ENCODE measurements at regions not wholly inside any gene's neighbourhood (a gene's known extent, or its start where the extent isn't known, plus 50 kb on each side); places are given as distances from the start of the nearest gene placed in this dataset.
"Not testable (repeated sequence)": the region's sequence is repeated elsewhere in the genome, so short reads cannot be mapped to it uniquely, and the experiment has no call there.

DNA sequence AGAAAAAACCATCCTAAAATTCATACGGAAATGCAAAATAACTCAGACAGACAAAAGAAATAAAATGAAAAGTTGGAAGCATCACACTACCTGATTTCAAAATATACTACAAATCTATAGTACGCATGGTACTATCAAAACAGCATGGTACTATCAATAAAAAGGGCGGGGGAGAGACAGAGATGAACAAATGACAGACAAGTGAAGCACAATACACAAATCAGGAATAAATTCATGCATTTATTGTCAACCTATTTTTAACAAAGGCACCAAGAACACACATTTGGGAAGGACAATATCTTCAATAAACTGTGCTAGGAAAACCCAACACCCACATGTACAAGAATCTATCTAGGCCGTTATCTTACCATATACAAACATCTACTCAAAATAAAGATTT is 207.4 kb upstream of the WSB1 start:
- Histone ChIP-seq H3K27me3 (ENCODE audit: insufficient read depth, low read length, poor library complexity, severe bottlenecking) (no peaks in the 10 kb centered on the region), H3F3A (ENCODE audit: low read depth) (no peaks in the 10 kb centered on the region), H3K9ac (ENCODE audit: low read depth, low read length, poor library complexity, severe bottlenecking) (no peak overlapping the region), H3K36me3 (ENCODE audit: insufficient read depth, low read length) (no peaks in the 10 kb centered on the region), H3K4me1 (ENCODE audit: insufficient read depth, low read length, poor library complexity, severe bottlenecking) (no peaks in the 10 kb centered on the region), H2AFZ (ENCODE audit: low read length) (no peak overlapping the region), H3K79me2 (ENCODE audit: insufficient read depth, low read length) (no peaks in the 10 kb centered on the region), H3K4me3 (ENCODE audit: low read length, poor library complexity, severe bottlenecking) (no peak overlapping the region), H3K9me2 (replicated peaks; ENCODE audit: low read depth, low read length) (no peaks in the 10 kb centered on the region), H3K4me2 (ENCODE audit: low read depth, low read length, poor library complexity, severe bottlenecking) (no peak overlapping the region), H4K20me1 (ENCODE audit: insufficient read depth, low read length, poor library complexity, severe bottlenecking) (no peaks in the 10 kb centered on the region), H3K9me3 (ENCODE audit: insufficient read depth, low read depth, low read length) (no peaks in the 10 kb centered on the region)
- TF ChIP-seq EZH2phosphoT487 (IDR thresholded peaks at IDR 0.05; ENCODE audit: borderline replicate concordance), result no peak
- TF ChIP-seq, protein P1, sequence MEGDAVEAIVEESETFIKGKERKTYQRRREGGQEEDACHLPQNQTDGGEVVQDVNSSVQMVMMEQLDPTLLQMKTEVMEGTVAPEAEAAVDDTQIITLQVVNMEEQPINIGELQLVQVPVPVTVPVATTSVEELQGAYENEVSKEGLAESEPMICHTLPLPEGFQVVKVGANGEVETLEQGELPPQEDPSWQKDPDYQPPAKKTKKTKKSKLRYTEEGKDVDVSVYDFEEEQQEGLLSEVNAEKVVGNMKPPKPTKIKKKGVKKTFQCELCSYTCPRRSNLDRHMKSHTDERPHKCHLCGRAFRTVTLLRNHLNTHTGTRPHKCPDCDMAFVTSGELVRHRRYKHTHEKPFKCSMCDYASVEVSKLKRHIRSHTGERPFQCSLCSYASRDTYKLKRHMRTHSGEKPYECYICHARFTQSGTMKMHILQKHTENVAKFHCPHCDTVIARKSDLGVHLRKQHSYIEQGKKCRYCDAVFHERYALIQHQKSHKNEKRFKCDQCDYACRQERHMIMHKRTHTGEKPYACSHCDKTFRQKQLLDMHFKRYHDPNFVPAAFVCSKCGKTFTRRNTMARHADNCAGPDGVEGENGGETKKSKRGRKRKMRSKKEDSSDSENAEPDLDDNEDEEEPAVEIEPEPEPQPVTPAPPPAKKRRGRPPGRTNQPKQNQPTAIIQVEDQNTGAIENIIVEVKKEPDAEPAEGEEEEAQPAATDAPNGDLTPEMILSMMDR (conservative IDR thresholded peaks at IDR 0.05; ENCODE audit: low read length), result no peak

DNA sequence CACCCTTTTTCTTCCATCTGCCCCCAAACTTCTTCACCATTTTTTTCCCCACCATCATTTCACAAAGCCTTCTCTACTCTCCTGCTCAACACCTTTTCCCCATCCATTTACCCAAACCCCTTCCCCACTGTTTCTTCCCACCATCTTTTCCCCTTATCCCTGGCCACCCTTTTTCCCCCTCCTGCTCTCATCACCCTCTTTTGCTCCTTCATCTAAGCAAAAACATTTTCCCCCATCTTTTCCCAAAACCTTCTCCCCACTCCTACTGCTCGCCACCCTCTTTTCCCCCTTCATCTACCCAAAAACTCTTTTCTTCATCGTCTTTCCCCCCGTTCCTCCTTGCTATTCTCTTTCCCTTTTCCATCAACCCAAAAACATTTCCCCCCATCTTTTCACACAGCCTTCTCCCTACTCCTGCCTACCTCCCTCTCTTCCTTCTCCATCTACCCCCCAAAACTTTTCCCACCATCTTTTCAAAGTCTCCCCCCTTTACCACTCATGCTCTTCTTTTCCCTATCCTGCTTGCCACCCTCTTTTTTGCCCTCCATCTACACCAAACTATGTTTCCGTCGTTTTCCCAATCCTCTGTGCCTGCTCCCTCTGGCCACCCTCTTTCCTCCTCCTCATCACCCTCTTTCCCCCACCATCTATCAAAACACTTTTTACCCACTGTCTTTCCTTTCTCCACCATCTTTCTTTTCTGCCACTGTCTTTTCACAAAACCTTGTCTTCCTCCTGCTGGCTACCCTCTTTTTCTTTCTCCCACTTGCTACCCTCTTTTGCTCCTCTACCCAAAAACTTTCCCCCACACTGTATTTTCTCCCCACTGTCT is 205.8 kb upstream of the WSB1 start:
- Histone ChIP-seq H3K9me3 (ENCODE audit: insufficient read depth, low read depth, low read length) (no peaks in the 10 kb centered on the region), H3K4me3 (ENCODE audit: low read length, poor library complexity, severe bottlenecking) (no peak overlapping the region), H3K9me2 (replicated peaks; ENCODE audit: low read depth, low read length) (no peaks in the 10 kb centered on the region), H3K36me3 (ENCODE audit: insufficient read depth, low read length) (no peaks in the 10 kb centered on the region), H3K9ac (ENCODE audit: low read depth, low read length, poor library complexity, severe bottlenecking) (no peak overlapping the region), H3F3A (ENCODE audit: low read depth) (no peaks in the 10 kb centered on the region), H3K4me2 (ENCODE audit: low read depth, low read length, poor library complexity, severe bottlenecking) (no peak overlapping the region), H2AFZ (ENCODE audit: low read length) (no peak overlapping the region), H3K27me3 (ENCODE audit: insufficient read depth, low read length, poor library complexity, severe bottlenecking) (no peaks in the 10 kb centered on the region), H3K4me1 (ENCODE audit: insufficient read depth, low read length, poor library complexity, severe bottlenecking) (no peaks in the 10 kb centered on the region), H4K20me1 (ENCODE audit: insufficient read depth, low read length, poor library complexity, severe bottlenecking) (no peaks in the 10 kb centered on the region), H3K79me2 (ENCODE audit: insufficient read depth, low read length) (no peaks in the 10 kb centered on the region)
- TF ChIP-seq, protein P1 (conservative IDR thresholded peaks at IDR 0.05; ENCODE audit: low read length), result no peak
- TF ChIP-seq EZH2phosphoT487 (IDR thresholded peaks at IDR 0.05; ENCODE audit: borderline replicate concordance), result no peak

DNA sequence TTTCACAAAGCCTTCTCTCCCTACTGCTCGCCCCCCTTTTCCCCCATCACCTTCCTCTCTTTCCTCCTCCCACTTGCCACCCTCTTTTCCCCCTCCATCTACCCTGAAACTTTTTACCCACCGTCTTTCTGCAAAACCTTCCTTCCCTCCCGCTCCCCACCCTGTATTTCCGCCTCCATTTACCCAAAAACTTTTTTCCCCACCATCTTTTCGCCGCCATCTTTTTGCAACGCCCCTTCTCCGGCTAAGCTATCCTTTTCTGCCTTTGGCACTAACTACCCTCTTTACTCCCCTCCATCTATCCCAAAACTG is 205.2 kb upstream of the WSB1 start:
- Histone ChIP-seq H4K20me1 (ENCODE audit: insufficient read depth, low read length, poor library complexity, severe bottlenecking) (no peaks in the 10 kb centered on the region), H3K4me3 (ENCODE audit: low read length, poor library complexity, severe bottlenecking) (no peak overlapping the region)

DNA sequence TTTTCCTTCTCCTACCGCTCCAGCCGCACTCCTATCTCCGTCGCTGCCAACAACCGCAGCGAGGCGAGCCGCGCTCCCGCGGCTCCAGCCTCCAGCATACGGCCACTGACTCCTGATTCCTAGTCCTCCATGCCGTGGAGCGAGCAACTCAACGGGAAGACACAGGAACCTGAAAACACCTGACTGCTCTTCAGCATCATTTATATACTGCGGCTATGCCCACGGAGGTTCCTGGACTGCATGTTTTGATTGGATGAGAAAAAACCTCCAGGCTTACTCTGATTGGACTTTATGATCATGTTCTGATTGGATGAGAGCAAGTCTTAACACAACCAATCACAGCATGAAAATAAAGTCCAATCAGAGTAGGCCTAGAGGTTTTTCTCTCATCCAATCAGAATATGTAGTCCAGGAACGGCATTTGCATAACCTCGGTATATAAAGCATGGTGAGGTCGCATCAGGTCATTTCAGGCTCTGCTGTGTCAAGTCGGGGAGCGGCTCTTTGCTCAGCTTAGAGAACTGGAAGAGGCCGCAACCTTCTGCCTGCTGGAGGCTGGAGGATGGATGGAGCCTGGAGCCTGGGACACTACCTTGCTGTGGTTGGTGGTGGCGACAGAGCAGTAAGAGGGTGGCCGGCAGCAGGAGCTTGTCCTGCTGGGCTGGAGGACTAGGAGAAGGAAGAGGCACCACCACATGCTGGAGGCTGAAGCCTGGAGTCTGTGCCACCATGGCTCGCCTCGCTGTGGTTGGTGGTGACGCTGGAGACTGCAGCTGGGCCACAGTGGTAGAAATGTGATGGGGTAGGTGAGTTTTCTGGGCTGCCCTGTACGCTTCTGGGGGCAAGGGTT is 204.6 kb upstream of the WSB1 start:
- H3K36me3 ChIP-seq (ENCODE audit: insufficient read depth, low read length); H3K9ac ChIP-seq (ENCODE audit: low read depth, low read length, poor library complexity, severe bottlenecking); H3K27me3 ChIP-seq (ENCODE audit: insufficient read depth, low read length, poor library complexity, severe bottlenecking); H3K4me2 ChIP-seq (ENCODE audit: low read depth, low read length, poor library complexity, severe bottlenecking); H3K4me3 ChIP-seq (ENCODE audit: low read length, poor library complexity, severe bottlenecking); H3K79me2 ChIP-seq (ENCODE audit: insufficient read depth, low read length); H3K9me2 ChIP-seq (replicated peaks; ENCODE audit: low read depth, low read length); H3F3A ChIP-seq (ENCODE audit: low read depth); H4K20me1 ChIP-seq (ENCODE audit: insufficient read depth, low read length, poor library complexity, severe bottlenecking); H2AFZ ChIP-seq (ENCODE audit: low read length); H3K4me1 ChIP-seq (ENCODE audit: insufficient read depth, low read length, poor library complexity, severe bottlenecking); H3K9me3 ChIP-seq (ENCODE audit: insufficient read depth, low read depth, low read length): not testable (repeated sequence)

More for the DNA sequence above, 205.2 kb upstream of the WSB1 start:
- H3K79me2 ChIP-seq (ENCODE audit: insufficient read depth, low read length), result no peaks in the 10 kb centered on the region
- H3K27me3 ChIP-seq (ENCODE audit: insufficient read depth, low read length, poor library complexity, severe bottlenecking), result no peaks in the 10 kb centered on the region
- H2AFZ ChIP-seq (ENCODE audit: low read length), result no peak overlapping the region
- H3K9ac ChIP-seq (ENCODE audit: low read depth, low read length, poor library complexity, severe bottlenecking), result no peak overlapping the region
- H3K9me3 ChIP-seq (ENCODE audit: insufficient read depth, low read depth, low read length), result no peaks in the 10 kb centered on the region
- no peaks in the 10 kb centered on the region for H3K4me1 ChIP-seq (ENCODE audit: insufficient read depth, low read length, poor library complexity, severe bottlenecking)
- H3K9me2 ChIP-seq (replicated peaks; ENCODE audit: low read depth, low read length), result no peaks in the 10 kb centered on the region
- no peak overlapping the region for H3K4me2 ChIP-seq (ENCODE audit: low read depth, low read length, poor library complexity, severe bottlenecking)
- H3K36me3 ChIP-seq (ENCODE audit: insufficient read depth, low read length), result no peaks in the 10 kb centered on the region
- no peak for TF ChIP-seq EZH2phosphoT487 (IDR thresholded peaks at IDR 0.05; ENCODE audit: borderline replicate concordance)
- TF ChIP-seq, protein P1 (conservative IDR thresholded peaks at IDR 0.05; ENCODE audit: low read length), result no peak
- H3F3A ChIP-seq (ENCODE audit: low read depth), result no peaks in the 10 kb centered on the region
